GM18517 (cell line): ENCODE measurements at regions not wholly inside any gene's neighbourhood (a gene's known extent, or its start where the extent isn't known, plus 50 kb on each side); places are given as distances from the start of the nearest gene placed in this dataset.

ENCODE experiments used
- ATAC-seq: cut with Tn5 transposase; IDR thresholded peaks from one replicate; pipeline ENCODE4 v1.9.1; 2021; ENCODE audit warnings: mild to moderate bottlenecking, moderate library complexity; ENCODE audit not compliant: unreplicated experiment

- ATAC-seq = no peak
Measured at GRCh38 chr16:63230421-63231040, 1194.3 kb upstream of the CDH8 start.

- no peak for ATAC-seq
Measured at GRCh38 chr16:63228259-63228658, 1192.0 kb upstream of the CDH8 start.

- no peak for ATAC-seq
Measured at GRCh38 chr16:63223851-63224250, 1187.6 kb upstream of the CDH8 start.

GRCh38 chr16:63216696-63217423 is 1180.6 kb upstream of the CDH8 start:
- ATAC-seq = no peak

- ATAC-seq = no peak
Measured at GRCh38 chr16:63201851-63202250, 1165.6 kb upstream of the CDH8 start.

- no peak for ATAC-seq
Measured at GRCh38 chr16:63200940-63201339, 1164.7 kb upstream of the CDH8 start.

- no peak for ATAC-seq
Measured at GRCh38 chr16:63195336-63195735, 1159.1 kb upstream of the CDH8 start.

- ATAC-seq = no peak
Measured at GRCh38 chr16:63192980-63193379, 1156.7 kb upstream of the CDH8 start.

- ATAC-seq = no peak
Measured at GRCh38 chr16:63188086-63188771, 1152.0 kb upstream of the CDH8 start.

GRCh38 chr16:63187638-63188037 is 1151.4 kb upstream of the CDH8 start:
- no peak for ATAC-seq

- ATAC-seq = no peak
Measured at GRCh38 chr16:63185235-63185780, 1149.1 kb upstream of the CDH8 start.

- no peak for ATAC-seq
Measured at GRCh38 chr16:63183743-63184142, 1147.5 kb upstream of the CDH8 start.

- no peak for ATAC-seq
Measured at GRCh38 chr16:63175313-63175712, 1139.1 kb upstream of the CDH8 start.

- no peak for ATAC-seq
Measured at GRCh38 chr16:63174801-63175200, 1138.6 kb upstream of the CDH8 start.

- ATAC-seq = no peak
Measured at GRCh38 chr16:63171545-63171944, 1135.3 kb upstream of the CDH8 start.

- no peak for ATAC-seq
Measured at GRCh38 chr16:63169100-63169499, 1132.9 kb upstream of the CDH8 start.

- ATAC-seq = no peak
Measured at GRCh38 chr16:63157818-63158217, 1121.6 kb upstream of the CDH8 start.

- ATAC-seq = no peak
Measured at GRCh38 chr16:63146251-63146650, 1110.0 kb upstream of the CDH8 start.

GRCh38 chr16:63145411-63145810 is 1109.2 kb upstream of the CDH8 start:
- ATAC-seq = no peak

GRCh38 chr16:63135069-63135468 is 1098.8 kb upstream of the CDH8 start:
- ATAC-seq = no peak

- ATAC-seq = no peak
Measured at GRCh38 chr16:63131503-63131902, 1095.3 kb upstream of the CDH8 start.

GRCh38 chr16:63130942-63131341 is 1094.7 kb upstream of the CDH8 start:
- no peak for ATAC-seq
